GM18868 (cell line): ENCODE measurements at regions not wholly inside any gene's neighbourhood (a gene's known extent, or its start where the extent isn't known, plus 50 kb on each side); places are given as distances from the start of the nearest gene placed in this dataset.

Experiments
- ATAC-seq: cut with Tn5 transposase; IDR thresholded peaks from one replicate; pipeline ENCODE4 v1.9.1; 2021; ENCODE audit warnings: mild to moderate bottlenecking, moderate library complexity; ENCODE audit not compliant: unreplicated experiment

DNA sequence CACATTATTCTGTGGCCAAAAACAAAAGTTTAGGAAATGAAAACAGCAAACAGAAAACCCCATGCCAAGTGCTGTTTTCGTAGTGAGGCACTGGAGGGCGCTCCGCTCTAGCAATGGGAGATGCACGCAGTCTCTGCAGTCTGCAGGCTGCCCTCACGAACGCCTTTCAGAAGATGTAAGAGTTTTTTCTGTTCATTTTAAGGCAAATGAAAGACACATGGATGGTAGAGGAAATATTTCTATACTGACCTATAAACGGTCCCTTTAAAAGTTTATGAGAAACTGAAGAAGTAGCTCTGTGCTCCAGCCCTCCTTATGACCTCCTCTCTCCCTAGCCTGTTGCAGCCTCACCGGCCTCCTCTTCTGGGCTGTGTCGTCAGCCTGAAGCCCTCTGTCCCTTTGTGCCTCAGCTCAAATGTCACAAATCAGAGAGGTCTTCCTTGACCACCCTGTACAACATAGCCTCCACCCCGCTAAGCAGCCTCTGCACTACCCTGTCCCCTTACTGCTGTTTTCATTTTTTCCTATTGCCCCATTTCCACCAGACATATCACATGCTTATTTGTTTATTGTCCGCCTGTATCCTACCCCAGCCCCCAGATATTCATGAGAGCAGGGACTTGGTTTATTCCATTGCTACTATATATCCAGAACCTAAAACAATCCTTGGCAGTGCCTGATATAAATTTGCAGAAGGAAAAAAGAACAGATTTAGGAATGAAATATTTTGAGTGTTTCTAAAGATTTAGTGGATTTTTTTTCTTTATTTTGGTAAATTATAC is 116.4 kb downstream of the TM9SF2 start:
- ATAC-seq: peak; percentile 69

DNA sequence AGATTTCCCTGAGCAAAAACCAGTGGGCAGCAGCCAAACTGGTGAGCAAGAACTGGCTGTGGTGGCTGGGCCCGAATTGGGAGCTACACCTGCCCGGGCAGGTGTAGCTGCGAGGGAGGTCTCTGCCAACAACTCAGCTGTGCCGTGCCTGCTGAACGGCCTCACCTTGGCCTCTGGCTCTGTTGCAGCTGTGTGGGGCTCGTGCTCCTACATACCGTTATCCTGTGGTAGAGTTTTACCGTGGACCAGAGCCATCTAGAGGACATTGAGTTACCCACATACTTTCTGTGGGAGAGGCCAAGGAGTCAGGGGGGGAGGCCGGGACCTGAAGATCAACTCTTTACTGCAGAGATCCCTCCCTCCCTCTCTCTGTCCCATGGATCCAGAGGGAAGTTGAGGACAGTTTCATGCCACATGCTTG is 113.2 kb downstream of the TM9SF2 start:
- peak; percentile 75 for ATAC-seq
